GM12864 (cell line): ENCODE measurements at regions not wholly inside any gene's neighbourhood (a gene's known extent, or its start where the extent isn't known, plus 50 kb on each side); places are given as distances from the start of the nearest gene placed in this dataset.

Source experiments
- DNase-seq: peaks from one replicate; pipeline ENCODE4 v3.0.0-alpha.2; 2011; ENCODE audit warnings: low read depth
- H3K4me3 ChIP-seq: 2 replicates; pipeline ENCODE4 v1.5.1; 2011; ENCODE audit warnings: mild to moderate bottlenecking, low read depth, low read length, control low read depth
- CTCF ChIP-seq: IDR thresholded peaks from 2 replicates; pipeline ENCODE4 v1.5.1; 2011; ENCODE audit warnings: low read depth, mild to moderate bottlenecking, moderate library complexity, low read length, control low read depth, inconsistent platforms; ENCODE audit errors: missing control alignments

DNA sequence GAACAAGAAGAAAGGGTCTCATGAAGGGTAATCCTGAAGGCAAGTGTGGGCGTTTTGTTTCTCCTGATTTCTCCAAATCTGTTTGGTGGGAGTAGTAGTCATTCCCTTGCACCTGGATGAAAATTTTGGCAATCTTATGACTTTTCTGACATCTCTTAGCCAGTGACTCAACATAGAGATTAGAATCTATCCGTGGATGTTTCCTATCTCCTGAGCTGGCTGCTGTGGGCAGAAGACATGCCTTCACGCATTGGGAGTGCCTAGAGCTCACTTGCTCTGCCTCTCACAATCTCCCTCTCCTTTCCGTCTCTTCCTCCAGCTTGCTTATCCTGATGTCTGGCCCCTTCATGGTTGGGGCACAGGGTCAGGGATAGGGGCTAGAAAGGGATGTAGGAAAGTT, 174.2 kb upstream of the NFIA start:
- no peak for DNase-seq

DNA sequence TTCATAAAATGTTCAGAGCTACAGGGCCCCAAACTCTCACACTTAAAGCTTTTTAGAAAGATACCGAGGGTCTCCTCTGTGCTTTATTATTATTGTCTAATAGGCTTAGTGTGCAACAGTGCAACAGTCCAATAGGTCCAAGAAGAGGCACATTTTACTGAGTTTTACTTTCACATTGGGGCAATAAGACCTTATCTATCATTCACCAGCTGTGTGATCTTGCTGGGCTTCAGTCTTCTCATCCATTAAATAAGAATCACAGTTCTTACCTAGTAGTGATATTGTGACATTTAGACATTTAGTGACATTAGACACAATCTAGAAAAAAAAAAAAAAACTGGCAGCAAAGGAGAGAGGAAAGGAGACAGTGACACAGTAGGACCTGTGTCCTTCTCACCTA, 175.8 kb upstream of the NFIA start:
- TF ChIP-seq CTCF, result no peak

More for the DNA sequence above, 174.2 kb upstream of the NFIA start:
- TF ChIP-seq CTCF, result no peak
- H3K4me3 ChIP-seq, result no peak overlapping the region

GRCh38 chr1:60906039-60906438, 176.3 kb upstream of the NFIA start:
- DNase-seq, result no peak
- no peak for TF ChIP-seq CTCF
- H3K4me3 ChIP-seq, result no peak overlapping the region

More for the DNA sequence above, 175.8 kb upstream of the NFIA start:
- no peak overlapping the region for H3K4me3 ChIP-seq
- no peak for DNase-seq

DNA sequence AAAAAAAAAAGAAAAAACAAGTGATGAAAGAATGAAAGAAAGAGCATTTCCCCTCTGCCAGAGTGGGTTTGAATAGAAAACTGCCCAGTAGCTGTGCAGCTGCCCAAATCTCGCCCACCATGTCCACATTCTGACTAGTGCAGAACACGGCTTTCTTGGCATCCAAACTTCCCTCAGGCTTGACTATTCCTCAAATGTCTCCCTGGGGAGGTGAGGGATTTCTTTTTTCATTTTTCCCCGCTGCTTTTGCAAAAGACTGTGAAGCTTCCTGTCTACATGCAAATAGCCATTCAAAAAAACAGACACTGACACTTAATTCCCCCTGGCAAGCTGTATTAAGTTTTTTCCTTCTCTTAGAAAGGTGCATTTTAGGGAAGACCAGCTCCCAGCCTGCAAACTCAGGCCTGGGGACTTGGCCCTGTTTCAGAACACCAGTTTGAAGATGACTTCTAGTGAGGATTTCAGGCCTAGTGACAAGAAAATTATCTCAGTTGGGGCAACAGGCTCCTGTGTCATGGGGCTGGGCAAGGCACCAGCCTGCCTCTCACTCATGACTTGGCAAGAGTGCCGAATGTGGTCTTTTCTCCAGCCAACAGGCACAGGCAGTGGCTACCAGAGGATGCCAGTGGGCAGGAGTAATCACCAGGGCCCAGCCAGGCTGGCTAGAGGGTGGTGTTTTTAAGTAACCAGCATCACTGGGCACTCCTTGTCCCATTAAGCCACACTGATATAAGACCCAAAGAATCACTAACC, 178.1 kb upstream of the NFIA start:
- no peak for TF ChIP-seq CTCF
- DNase-seq, result no peak
- H3K4me3 ChIP-seq, result no peak overlapping the region

- H3K4me3 ChIP-seq, result no peak overlapping the region
- no peak for TF ChIP-seq CTCF
- DNase-seq, result no peak
Measured at GRCh38 chr1:60903591-60903990, 178.8 kb upstream of the NFIA start.

GRCh38 chr1:60899464-60899863, 182.9 kb upstream of the NFIA start:
- TF ChIP-seq CTCF, result no peak
- no peak overlapping the region for H3K4me3 ChIP-seq
- no peak for DNase-seq

GRCh38 chr1:60898987-60899386, 183.4 kb upstream of the NFIA start:
- DNase-seq, result peak; percentile 5
- TF ChIP-seq CTCF, result no peak
- no peak overlapping the region for H3K4me3 ChIP-seq
